HG02938 (cell line): ENCODE measurements at regions not wholly inside any gene's neighbourhood (a gene's known extent, or its start where the extent isn't known, plus 50 kb on each side); places are given as distances from the start of the nearest gene placed in this dataset.

Experiments used
- ATAC-seq: cut with Tn5 transposase; IDR thresholded peaks from one replicate; pipeline ENCODE4 v1.9.1; 2021; ENCODE audit warnings: mild to moderate bottlenecking, moderate library complexity; ENCODE audit not compliant: unreplicated experiment

DNA sequence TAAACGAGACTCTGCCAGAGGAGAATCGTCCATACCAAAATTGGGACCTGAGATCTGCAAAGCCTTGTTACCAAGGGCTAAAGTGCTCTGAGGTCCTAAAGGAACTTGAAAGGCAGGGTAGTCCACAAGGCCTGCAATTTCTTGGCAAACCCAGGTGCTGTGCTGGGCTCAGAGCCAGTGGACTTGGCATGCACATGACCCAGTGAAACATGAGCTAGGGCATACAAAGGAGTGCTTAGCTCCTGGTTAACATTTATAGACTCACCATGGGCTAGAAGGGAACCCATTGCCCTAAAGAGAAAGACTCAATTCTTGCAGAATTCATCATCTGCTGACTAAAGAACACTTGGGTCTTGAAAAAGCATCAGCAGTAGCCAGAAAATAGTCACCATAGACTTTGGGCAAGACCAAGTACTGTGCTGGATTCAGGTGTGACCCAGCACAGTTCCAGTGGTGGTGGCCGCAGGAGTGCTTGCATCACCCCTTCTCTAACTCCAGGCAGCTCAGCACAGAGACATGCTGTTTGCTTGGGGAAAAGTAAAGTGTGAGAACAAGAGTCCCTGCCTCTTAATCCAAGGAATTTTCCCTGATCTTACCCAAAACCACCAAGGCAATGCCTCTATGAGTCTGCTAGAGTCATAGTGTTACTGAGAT is 1069.4 kb upstream of the ADGRL2 start:
- ATAC-seq, result no peak

DNA sequence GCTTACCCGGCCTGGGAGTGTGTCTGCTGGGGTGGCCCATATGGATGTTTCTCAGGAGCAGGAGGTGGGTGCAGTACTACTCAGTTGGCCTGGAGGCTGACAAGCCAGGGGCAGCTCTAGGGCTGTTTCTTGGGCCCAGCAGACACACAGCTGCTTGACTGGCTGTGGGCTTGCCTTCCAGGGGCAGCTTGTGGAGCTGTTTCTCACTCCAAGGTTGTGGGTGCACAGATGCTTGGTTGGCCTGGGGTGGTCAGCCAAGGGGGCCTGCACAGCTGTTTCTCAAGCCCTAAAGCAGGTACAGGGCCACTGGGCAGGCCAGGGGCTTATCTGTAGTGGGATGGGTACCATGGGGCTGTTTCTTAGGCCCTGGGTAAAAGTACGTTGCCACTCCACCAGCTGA is 1078.1 kb upstream of the ADGRL2 start:
- no peak for ATAC-seq

DNA sequence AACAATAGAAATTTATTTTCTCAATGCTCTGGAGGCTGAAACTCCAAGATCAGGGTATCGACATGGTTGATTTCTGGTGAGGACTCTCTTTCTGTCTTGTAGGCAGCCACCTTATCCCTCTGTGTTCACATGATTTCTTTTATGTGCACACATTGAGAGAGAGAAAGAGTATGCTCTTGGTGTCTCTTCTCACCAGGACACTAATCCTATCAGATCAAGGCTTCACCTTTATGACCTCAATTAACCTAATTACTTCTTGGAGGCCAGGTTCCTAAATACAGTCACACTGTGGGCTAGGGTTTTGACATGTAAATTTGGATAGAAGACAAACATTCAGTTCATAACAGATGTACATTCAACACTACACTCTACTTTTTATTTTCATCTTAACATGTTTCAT is 1094.2 kb upstream of the ADGRL2 start:
- ATAC-seq, result no peak

DNA sequence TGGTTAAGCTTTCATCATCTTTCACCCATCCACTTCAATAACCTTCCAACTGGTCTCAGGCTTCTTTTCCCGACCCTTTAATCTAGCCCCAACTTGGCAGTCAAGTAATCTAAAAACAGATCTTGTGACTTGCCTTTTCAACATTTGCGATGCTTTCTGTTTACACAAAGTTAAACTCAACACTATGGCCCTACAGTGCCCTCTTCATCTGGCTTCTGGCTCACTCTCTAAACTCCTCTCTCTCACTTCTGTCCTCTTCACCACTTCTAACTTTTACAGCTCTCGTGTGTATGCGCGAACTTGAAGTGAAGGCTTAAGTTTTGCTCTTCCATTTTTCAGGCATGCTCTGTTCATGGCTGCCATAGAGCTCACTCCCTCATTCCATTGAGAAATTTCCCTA is 1122.3 kb upstream of the ADGRL2 start:
- ATAC-seq, result no peak

DNA sequence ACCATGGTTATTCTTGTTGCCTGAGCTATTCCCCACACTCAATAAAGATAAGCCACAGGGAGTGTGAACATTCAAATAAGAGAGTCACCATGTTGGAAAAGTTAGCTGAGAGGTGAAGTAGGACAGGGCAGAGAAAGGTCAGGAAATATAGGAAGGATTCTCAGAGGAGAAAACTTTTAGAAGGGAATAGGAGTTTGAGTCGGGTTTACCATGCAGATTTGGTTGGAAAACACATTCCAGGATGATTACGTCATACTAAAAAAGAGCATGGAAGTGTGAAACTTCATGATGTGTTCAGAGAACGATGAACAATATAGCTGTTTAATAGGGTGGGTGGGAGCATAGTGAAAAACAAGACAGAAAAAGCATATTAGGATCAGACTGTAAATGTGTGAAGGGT is 1125.3 kb upstream of the ADGRL2 start:
- no peak for ATAC-seq

DNA sequence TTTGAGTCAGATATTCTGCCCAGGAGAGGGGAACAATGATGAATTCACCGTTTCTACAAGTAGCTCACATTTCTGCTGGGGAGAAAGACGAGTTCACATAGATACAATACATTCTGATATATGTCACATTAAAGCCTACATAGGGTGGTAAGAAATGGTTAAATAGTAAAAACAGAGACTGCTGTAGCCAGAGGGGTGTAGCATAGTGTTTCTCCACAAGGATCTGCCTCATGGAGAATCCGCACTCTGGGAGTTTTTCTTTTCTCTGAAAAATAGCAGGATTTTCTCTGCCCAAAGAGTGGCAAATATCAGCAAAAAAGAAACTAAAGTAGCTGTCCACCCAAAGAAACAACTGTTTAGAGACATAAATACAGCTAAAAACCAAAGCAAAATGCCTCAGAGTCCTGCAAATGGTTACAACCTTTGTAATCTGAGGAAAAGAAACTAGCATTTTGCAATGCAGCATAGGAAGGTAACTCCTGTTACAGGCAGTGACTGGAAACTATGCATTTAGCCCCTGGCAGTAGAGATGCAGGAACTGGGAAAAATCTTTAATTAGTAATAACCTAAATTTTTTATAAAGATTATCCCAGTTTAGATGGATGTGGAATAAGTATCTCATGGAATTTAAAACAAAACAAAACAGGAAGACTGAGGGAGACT is 1126.7 kb upstream of the ADGRL2 start:
- ATAC-seq, result no peak

DNA sequence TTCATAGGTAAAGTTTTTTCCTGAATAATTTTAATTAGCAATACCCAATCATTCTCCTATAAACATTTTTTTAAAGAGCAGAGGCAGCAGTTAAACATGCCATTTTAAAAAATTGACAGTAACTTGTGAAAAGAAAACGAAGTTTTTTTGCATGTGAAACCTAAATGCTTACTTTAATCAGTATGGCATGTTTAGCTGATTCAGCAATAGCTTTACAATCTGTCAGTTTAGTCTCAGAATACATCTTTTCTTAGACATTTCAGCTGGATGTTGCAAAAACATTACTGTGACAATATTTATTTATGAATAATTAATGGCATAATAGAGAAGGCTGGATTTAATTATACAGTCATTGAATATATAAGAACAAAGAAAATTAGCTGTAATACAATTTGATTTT is 1132.4 kb upstream of the ADGRL2 start:
- no peak for ATAC-seq

DNA sequence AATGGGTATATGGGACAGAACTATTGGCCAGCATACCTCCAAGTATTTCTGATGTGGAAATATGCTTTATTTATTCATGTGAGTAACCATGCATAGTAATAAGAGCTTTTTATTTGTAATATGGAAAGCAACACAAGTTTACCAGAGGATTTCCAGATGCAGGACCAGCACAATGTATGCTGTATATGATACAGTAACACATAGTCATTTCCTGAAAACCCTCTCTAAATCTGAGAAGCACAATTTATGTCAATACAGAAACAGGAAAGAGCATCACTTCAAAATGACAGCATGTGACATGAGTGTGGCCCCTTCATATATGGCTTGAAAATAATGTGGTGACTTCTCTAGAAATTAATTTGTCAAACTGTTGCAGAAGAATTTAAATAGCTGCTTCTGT is 1134.7 kb upstream of the ADGRL2 start:
- no peak for ATAC-seq

DNA sequence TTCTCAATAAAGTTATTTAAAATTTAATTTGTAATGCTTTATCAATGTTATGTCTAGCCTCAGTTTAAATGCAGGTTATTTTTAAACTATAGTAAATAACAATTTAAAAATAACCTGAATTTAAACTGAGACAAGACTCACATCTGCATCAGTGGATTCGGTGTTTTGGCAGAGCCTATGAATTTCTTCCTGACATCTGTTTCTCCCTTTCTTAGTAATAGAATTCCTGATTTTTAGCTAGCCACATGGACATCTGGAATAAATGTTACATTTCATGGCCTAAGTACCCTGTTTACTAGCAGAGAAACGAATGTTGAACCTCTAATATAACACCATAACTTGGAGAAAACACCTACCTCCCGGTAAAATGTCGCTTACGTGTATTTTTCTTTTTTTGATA is 1141.6 kb upstream of the ADGRL2 start:
- no peak for ATAC-seq

DNA sequence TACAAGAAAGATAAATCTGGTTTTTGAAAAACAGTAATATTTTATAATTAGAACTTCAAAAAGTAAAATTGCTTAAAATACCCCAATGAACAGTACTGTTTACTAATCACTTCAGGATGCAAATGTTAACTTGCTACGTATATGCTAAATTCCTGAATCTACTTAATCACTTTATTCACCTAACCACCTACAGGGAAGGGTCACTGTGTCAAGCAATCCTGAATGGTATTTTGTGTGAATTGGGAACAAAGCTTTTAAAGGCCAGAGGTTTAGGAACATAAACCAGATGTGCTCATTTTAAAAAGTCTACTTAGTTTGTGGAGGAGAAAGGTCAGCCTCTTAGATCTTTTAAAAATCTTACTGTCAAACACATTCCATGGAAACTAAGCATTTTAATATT is 1143.0 kb upstream of the ADGRL2 start:
- no peak for ATAC-seq

DNA sequence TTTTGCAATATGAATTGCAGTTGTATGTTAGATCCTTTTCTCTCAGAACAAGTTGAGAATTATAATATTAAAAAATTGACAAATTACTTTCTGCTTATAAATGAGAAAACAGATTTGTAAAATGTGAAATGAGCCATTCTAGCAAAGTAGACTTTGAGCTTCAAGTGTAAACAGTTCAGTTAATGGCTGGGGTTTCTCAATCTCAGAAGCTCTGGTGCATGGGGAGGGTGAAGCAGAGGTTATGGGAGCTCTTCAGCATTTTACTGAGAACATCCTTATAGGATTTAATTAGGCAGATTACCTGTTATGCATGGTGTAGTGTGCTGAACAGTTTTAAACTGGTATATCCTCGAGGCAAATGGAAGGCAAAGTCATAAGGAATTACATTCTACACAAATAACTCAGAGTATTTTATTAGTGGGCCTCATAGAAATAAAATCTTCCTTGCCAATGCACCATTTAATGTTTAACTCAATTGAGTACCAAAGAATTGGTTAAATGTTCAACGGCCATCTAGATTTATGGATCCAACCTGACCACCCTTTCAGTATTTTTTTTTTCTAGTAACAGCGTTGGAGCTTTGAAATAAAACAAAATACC is 1143.6 kb upstream of the ADGRL2 start:
- ATAC-seq, result no peak

DNA sequence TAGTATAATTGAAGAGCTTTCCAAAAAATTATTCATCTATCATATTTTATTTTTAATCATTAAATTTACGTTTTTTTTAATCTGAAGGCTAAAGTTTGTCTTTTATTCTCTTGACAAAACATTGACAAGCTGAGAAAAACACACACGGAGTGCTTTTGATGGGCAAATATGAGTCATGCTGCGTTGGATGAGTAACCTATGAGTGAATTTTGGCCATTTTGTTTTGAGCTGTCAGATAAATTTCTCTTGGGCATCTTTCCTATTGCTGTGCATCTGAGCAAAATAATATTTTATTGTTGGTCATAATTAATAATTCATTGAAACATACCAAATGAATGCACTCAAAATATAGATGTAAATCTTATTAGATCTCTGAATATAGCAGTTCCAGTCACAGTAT is 1144.1 kb upstream of the ADGRL2 start:
- no peak for ATAC-seq

DNA sequence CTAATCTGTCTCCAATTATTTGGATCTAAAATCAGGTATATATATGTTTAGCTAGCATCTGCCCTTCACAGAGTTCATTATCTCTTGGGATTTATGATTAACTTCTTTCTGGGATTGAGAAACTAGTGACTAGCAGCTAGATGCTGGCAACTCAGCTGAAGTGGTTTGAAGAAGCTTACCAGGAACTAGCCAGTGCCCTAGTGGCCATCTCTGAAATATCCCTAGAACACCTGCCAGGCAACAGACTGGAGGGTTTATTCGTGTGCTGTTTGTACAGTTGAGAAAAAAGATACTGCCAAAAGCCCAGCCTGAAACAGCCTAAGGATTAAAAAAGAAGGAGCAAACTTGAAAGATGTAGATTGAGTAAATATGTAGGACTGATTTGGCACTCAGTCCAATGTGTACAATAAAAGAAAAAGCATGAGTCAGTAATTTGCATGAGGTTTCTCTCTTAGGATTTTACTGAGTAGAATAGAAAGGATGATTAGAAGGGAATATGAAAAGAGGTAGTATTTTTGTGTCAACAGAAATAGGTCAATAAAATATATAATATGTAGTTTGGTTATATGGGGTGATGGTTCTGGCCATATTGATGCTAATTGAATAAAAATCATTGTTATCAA is 1144.6 kb upstream of the ADGRL2 start:
- peak; percentile 71 for ATAC-seq

DNA sequence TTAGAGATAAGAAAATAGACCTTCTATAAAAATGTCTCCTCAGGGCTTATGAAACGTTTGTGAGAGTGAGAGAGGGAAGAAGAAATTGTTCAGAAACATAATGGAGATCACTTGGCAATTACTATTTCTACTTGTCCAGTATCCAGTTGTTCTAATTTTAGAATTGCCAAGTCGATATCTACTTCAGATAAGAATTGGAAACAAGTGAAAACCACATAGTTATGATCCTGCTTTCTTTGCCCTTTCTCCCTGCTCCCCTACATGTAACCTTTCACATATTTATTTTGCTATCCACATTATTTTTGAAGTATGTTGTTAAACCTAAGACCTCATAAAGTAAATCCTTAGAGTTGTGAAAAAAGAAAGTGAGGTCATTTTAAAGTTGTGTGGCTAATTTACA is 1154.7 kb upstream of the ADGRL2 start:
- ATAC-seq, result no peak

DNA sequence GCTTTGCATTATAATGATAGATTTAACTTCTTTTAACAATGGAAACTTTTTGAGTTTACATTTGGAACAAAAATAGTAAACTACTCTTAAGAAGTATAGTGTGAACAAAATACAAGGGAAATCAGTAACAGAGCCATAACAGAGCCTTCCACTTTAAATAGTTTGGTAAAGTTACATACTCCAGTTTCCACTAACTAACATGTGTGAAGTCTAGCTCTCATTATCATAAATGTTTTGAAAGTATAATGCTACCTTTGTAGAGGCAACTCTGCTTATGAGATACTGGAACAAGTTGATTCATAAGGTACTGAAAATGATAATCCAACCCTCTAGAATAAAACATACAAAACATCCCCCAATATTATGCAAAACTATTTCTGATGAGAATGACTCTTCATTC is 1155.1 kb upstream of the ADGRL2 start:
- no peak for ATAC-seq

DNA sequence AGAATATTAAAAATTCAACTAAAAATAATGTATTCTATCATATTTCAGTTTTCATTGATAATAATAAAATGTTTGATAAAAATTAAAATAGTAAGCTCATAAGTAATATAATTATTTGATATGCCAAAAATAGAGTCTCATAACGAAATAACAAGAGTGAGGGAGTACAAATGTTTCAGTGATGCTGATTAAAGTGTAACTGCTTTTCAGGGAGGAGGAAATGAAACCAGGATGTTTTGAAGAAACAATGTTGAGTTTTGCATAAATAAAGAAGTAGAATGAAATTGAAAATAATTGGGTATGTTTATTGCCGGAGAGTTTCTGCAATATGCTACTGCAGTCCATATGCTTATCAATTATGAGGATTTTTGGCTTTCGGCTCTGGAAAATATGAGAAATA is 1159.8 kb upstream of the ADGRL2 start:
- ATAC-seq, result peak; percentile 38

DNA sequence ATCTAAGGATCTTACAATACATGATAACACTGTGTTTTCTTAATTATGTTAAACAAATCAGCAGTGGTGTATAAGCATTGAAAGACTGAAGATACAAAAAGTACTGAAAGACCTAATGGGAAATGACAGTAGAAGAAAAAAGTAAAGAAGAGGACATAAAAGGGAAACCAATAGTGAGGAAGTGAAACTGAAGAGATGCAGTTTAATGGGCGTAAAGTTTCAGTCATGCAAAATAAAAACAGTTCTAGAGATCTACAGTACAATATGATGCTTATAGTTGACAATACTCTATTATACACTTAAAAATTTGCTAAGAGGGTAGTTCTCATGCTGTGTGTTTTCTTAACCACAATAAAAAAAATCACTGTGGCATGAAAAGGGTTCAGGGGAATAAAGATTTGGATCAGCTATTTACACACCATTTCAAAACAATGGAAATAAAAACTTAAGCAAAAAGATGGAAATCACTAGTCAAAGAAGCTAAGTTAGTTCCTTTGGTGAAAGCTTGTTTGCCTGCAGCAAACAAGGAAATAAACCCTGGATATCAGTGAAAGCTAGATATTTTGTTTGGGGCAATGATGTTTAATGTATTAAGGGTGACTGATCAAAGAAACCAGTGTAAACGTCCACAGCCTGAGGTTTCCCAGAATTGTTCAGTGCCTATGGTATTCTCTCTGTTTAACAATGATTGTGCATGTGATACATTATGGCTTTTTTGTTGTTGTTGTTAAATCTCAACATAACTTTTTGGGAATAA is 1160.8 kb upstream of the ADGRL2 start:
- ATAC-seq, result peak; percentile 98

DNA sequence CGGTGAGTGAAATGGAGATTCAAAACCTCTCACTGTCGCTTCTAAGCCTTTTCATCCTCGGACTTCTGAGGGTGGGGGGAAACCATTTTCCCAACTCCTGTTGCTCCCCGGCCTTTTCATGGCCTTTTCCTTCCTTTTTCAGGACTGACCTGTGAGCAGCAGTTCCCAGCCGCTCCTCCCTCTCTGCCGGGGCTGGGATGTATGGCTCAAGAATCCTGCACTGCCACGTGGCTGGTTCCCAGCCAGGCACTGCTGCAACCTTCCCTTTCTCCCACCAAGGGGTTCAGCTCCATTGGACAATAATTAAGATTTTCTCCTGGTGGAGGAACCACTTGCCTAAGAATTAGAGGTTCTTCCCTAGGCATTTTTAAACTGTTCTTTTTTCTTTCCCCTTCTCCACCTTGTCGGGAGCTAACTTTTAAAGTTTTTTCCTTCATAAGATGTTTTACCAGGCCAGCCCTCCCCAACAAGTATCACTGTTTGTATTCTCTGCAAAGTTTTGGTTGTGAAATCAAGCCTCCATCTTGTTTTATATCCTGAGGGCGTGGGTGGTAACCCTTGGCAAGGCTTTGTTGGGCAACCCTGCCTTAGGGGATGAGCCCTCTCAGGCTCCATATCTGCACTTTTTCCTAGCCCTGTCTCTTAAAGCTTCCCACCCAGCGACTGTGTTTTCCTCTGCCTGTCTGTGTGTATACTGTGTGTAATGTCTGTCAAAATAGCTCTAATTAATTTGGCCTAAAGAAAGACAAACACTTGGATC is 1166.6 kb upstream of the ADGRL2 start:
- no peak for ATAC-seq

DNA sequence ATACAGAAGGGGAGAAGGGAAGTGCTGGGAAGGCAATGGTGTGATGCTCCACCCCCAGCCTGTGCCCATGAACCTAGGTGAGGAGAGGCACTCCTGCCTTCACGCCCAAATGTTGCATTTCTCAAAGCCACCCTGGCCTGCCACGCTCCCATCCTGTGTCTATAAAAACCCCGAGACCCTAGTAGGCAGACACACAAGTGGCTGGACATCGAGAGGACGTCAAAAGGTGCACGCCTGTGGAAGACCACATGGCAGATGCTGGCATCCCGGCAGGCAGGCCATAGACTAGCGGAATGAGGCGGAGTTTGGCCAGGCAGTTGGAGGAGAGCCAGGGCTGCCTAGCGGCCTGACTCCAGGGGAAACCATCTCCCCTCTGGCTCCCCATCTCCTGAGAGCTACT is 1168.5 kb upstream of the ADGRL2 start:
- ATAC-seq, result no peak

DNA sequence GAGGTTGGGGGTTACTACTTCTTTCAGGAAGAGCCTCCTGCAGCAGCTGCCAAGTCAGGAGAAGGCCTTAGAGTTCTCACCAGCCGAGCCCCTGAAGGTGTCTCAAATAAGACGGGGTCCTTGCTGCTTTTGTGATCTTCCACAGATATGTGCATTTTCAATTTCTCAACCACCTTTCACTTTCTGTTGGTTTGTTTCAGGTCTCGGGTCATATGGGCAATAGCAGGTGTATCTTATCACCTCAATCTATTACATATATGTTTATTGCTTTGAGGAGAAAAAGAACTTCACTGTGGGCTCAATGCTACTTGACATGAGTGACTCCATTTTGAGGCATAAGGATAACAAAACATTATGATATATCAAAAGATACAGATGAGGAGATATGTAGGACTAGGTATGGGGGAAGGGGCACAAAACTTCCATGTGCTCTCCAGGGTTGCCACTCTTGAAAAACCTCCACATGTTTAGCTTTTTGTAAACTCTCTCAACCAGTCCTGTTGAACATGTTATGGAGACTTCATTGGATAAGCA is 1171.4 kb upstream of the ADGRL2 start:
- no peak for ATAC-seq
